ENCODE measurements at regions not wholly inside any gene's neighbourhood (a gene's known extent, or its start where the extent isn't known, plus 50 kb on each side); places are given as distances from the start of the nearest gene placed in this dataset.

DNA sequence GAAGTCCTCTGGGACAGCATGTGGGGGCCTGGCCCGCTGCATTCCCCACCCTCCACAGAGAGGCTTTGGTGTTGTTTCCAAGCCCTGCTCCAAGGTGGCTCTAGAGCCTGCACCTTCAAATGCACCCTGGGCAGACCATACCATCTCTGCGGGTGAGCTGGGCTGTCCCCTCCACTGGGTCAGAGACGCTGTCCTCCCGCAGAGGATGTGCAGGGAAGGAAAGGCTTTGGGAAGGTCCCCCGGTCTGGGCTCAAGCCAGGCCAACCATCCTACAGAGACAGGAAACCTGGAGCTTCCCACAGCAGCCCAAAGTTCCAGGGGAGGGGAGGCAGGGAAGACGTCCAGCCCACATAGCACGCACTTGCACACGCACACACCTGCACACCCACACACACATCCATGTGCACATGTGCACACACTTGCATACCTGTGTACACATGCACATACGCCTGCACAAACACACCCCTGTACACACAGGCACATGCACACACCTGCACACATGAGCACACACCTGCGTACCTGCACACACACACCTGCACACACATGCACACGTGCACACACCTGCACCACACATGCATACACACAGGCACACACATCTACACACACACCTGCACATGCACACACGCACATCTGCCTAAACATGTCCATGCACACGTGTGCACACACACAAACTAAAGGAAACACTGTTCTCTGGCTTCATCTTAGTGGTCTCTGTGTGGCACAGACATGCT is 155.4 kb downstream of the ERMARD start:
- no peak for TF ChIP-seq POLR2A (IDR thresholded peaks at IDR 0.05; ENCODE audit: low read depth, low read length)
- no peak for TF ChIP-seq POLR2AphosphoS5 (IDR thresholded peaks at IDR 0.05; ENCODE audit: low read depth, low read length)
- TF ChIP-seq TAF1 (IDR thresholded peaks at IDR 0.05; ENCODE audit: low read depth, low read length) = no peak
